ENCODE measurements at regions not wholly inside any gene's neighbourhood (a gene's known extent, or its start where the extent isn't known, plus 50 kb on each side); places are given as distances from the start of the nearest gene placed in this dataset.

GRCh38 chr2:104337869-104338268 is 516.0 kb upstream of the POU3F3 start:
- no peak for TF ChIP-seq ZBTB7A (IDR thresholded peaks at IDR 0.05; ENCODE audit: low read depth)
- TF ChIP-seq TEAD4 (IDR thresholded peaks at IDR 0.05), result no peak
- TF ChIP-seq EGR1 (IDR thresholded peaks at IDR 0.05), result no peak
- TF ChIP-seq YY1 (IDR thresholded peaks at IDR 0.05; ENCODE audit: low read depth), result no peak
- no peak for TF ChIP-seq TCF12 (IDR thresholded peaks at IDR 0.05; ENCODE audit: low read depth)
- TF ChIP-seq RAD21 (IDR thresholded peaks at IDR 0.05; ENCODE audit: low read depth), result no peak
- no peak for TF ChIP-seq CEBPB (IDR thresholded peaks at IDR 0.05)
- no peak for TF ChIP-seq MAX (IDR thresholded peaks at IDR 0.05)
- TF ChIP-seq USF1 (IDR thresholded peaks at IDR 0.05), result no peak
- TF ChIP-seq FOXM1 (IDR thresholded peaks at IDR 0.05; ENCODE audit: borderline replicate concordance, low read depth), result no peak
- no peak for TF ChIP-seq TAF1 (IDR thresholded peaks at IDR 0.05; ENCODE audit: low read depth)

GRCh38 chr2:104340162-104340561 is 513.8 kb upstream of the POU3F3 start:
- TF ChIP-seq NFIC (IDR thresholded peaks at IDR 0.05) (no peak), EGR1 (IDR thresholded peaks at IDR 0.05) (no peak), CEBPB (IDR thresholded peaks at IDR 0.05) (no peak), TEAD4 (IDR thresholded peaks at IDR 0.05) (no peak), YY1 (IDR thresholded peaks at IDR 0.05; ENCODE audit: low read depth) (no peak), ZBTB7A (IDR thresholded peaks at IDR 0.05; ENCODE audit: low read depth) (no peak), REST (IDR thresholded peaks at IDR 0.05; ENCODE audit: low read depth) (no peak), RAD21 (IDR thresholded peaks at IDR 0.05; ENCODE audit: low read depth) (no peak), USF1 (IDR thresholded peaks at IDR 0.05) (no peak), TAF1 (IDR thresholded peaks at IDR 0.05; ENCODE audit: low read depth) (no peak), EP300 (IDR thresholded peaks at IDR 0.05; ENCODE audit: borderline replicate concordance) (no peak), TCF12 (IDR thresholded peaks at IDR 0.05; ENCODE audit: low read depth) (no peak), CREB1 (IDR thresholded peaks at IDR 0.05; ENCODE audit: low read depth) (no peak), FOXM1 (IDR thresholded peaks at IDR 0.05; ENCODE audit: borderline replicate concordance, low read depth) (no peak), MAX (IDR thresholded peaks at IDR 0.05) (no peak)

GRCh38 chr2:104340879-104341828 is 512.8 kb upstream of the POU3F3 start:
- TF ChIP-seq USF1 (IDR thresholded peaks at IDR 0.05) (no peak), NFIC (IDR thresholded peaks at IDR 0.05) (no peak)

- TF ChIP-seq ZBTB7A (IDR thresholded peaks at IDR 0.05; ENCODE audit: low read depth) (no peak), CREB1 (IDR thresholded peaks at IDR 0.05; ENCODE audit: low read depth) (no peak), RAD21 (IDR thresholded peaks at IDR 0.05; ENCODE audit: low read depth) (no peak), TCF12 (IDR thresholded peaks at IDR 0.05; ENCODE audit: low read depth) (no peak), REST (IDR thresholded peaks at IDR 0.05; ENCODE audit: low read depth) (no peak)
Observed at GRCh38 chr2:104344306-104344705, 509.6 kb upstream of the POU3F3 start.

- TF ChIP-seq TCF12 (IDR thresholded peaks at IDR 0.05; ENCODE audit: low read depth), result no peak
- TF ChIP-seq FOXM1 (IDR thresholded peaks at IDR 0.05; ENCODE audit: borderline replicate concordance, low read depth), result no peak
- TF ChIP-seq CEBPB (IDR thresholded peaks at IDR 0.05), result no peak
- TF ChIP-seq EGR1 (IDR thresholded peaks at IDR 0.05), result no peak
- no peak for TF ChIP-seq REST (IDR thresholded peaks at IDR 0.05; ENCODE audit: low read depth)
- no peak for TF ChIP-seq TAF1 (IDR thresholded peaks at IDR 0.05; ENCODE audit: low read depth)
- no peak for TF ChIP-seq NFIC (IDR thresholded peaks at IDR 0.05)
- no peak for TF ChIP-seq ZBTB7A (IDR thresholded peaks at IDR 0.05; ENCODE audit: low read depth)
- TF ChIP-seq USF1 (IDR thresholded peaks at IDR 0.05), result no peak
- TF ChIP-seq RAD21 (IDR thresholded peaks at IDR 0.05; ENCODE audit: low read depth), result no peak
- no peak for TF ChIP-seq TEAD4 (IDR thresholded peaks at IDR 0.05)
- no peak for TF ChIP-seq MAX (IDR thresholded peaks at IDR 0.05)
- no peak for TF ChIP-seq EP300 (IDR thresholded peaks at IDR 0.05; ENCODE audit: borderline replicate concordance)
Observed at GRCh38 chr2:104344985-104345384, 508.9 kb upstream of the POU3F3 start.
